NB4 (cell line): ENCODE measurements at regions not wholly inside any gene's neighbourhood (a gene's known extent, or its start where the extent isn't known, plus 50 kb on each side); places are given as distances from the start of the nearest gene placed in this dataset.

Experiments
- POLR2A ChIP-seq: IDR thresholded peaks from 2 replicates; pipeline ENCODE4 v1.6.1; 2011; ENCODE audit warnings: mild to moderate bottlenecking; ENCODE audit not compliant: insufficient read length; ENCODE audit errors: extremely low read depth
- TF ChIP-seq, protein P1 (sequence below): IDR thresholded peaks from one replicate; pipeline ENCODE4 v1.5.1; 2012; ENCODE audit warnings: low read depth, low read length

DNA sequence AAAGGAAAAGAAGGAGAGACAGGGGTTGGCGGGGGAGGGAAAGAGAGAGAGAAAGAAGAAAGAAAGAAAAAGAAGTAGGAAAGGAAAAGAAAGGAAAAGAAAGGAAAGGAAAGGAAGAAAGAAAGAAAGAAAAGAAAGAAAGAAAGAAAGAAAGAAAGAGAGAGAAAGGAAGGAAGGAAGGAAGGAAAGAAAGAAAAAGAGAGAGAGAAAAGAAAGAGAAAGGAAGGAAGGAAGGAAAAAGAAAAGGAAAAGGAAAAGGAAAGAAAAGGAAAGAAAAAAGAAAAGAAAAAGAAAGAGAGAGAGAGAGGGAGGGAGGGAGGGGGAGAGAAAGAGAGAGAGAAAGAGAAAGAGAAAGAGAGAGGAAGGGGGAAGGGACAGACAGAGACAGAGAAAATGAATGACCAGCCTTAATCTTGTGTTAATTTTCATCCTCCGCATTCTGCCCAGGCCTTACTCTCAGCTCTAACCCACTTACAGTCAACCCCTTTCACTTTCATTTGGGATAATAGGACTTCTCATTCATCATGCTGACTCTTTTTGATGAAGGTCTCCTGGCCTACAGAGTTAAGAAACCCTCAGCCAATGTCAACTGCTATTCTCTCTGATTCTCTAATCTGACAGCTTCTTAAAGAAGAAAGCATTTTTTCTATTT, 207.3 kb downstream of the SUCLG1 start:
- TF ChIP-seq, protein P1, sequence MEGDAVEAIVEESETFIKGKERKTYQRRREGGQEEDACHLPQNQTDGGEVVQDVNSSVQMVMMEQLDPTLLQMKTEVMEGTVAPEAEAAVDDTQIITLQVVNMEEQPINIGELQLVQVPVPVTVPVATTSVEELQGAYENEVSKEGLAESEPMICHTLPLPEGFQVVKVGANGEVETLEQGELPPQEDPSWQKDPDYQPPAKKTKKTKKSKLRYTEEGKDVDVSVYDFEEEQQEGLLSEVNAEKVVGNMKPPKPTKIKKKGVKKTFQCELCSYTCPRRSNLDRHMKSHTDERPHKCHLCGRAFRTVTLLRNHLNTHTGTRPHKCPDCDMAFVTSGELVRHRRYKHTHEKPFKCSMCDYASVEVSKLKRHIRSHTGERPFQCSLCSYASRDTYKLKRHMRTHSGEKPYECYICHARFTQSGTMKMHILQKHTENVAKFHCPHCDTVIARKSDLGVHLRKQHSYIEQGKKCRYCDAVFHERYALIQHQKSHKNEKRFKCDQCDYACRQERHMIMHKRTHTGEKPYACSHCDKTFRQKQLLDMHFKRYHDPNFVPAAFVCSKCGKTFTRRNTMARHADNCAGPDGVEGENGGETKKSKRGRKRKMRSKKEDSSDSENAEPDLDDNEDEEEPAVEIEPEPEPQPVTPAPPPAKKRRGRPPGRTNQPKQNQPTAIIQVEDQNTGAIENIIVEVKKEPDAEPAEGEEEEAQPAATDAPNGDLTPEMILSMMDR: no peak
- no peak for TF ChIP-seq POLR2A
